K562 (cell line): ENCODE measurements at regions not wholly inside any gene's neighbourhood (a gene's known extent, or its start where the extent isn't known, plus 50 kb on each side); places are given as distances from the start of the nearest gene placed in this dataset.

Source experiments
- ATAC-seq: fragments of 200-7000 bp; cut with Tn5 transposase; 3 replicates; pipeline ENCODE4 v1.9.1; 2020; ENCODE audit warnings: moderate library complexity
- BruUV-seq: library from RNA; stranded (reverse); fragments of 400-500 nt; replicated peaks from 2 replicates; lab custom pipeline; 2021; lab: Mats Ljungman, UMichigan
- CTCF ChIA-PET: fragments of 300-600 bp; formaldehyde crosslinking; extraction: SDS; loops from one replicate; lab custom pipeline; 2021; ENCODE audit warnings: low intra/inter-chr PET ratio; lab: Yijun Ruan, JAX
- POLR2A ChIA-PET: fragments of 300-600, 350-650 bp; sonication (Branson Sonifier 250); formaldehyde crosslinking; extraction: SDS; loops from one replicate; lab custom pipeline; 2021; ENCODE audit warnings: antibody characterized with exemption, inconsistent platforms; lab: Yijun Ruan, JAX
- DNase-seq, 4 experiments: peaks; one replicate each; pipeline versions ENCODE4 v3.0.0 to v3.0.0-alpha.2; 2011 to 2018; ENCODE audit warnings: low spot score in 3 of 4, mixed read lengths in 3 of 4; ENCODE audit errors: extremely low read depth in 1 of 4
- FAIRE-seq: peaks from 2 replicates; lab custom pipeline; 2011; peaks lifted over from hg19 to GRCh38; lab: Jason Lieb, UNC
- H2AFZ ChIP-seq: 2 replicates; pipeline ENCODE4 v1.6.0; 2011; ENCODE audit warnings: low read depth, low read length, control low read depth, inconsistent platforms
- H3K27ac ChIP-seq: fragments of 200-600 bp; 3 replicates; pipeline ENCODE4 v1.8.0; 2011; ENCODE audit warnings: low read depth, mild to moderate bottlenecking, control low read depth, inconsistent platforms, low read length, moderate library complexity, mixed read lengths; ENCODE audit errors: extremely low read depth
- H3K27me3 ChIP-seq, 2 experiments: fragments of 300-600 bp in 1 of 2; 2 replicates in 1 of 2; 3 replicates in 1 of 2; pipeline versions ENCODE4 v1.6.0 to v1.8.0; 2011; ENCODE audit warnings: inconsistent platforms in 2 of 2, low read length in 2 of 2, mild to moderate bottlenecking in 1 of 2, mixed read lengths in 1 of 2, moderate library complexity in 1 of 2; ENCODE audit not compliant: control insufficient read depth in 2 of 2, insufficient read depth in 2 of 2
- H3K36me3 ChIP-seq: fragments of 300-600 bp; 3 replicates; pipeline ENCODE4 v1.8.0; 2011; ENCODE audit warnings: mild to moderate bottlenecking, low read length, inconsistent platforms; ENCODE audit not compliant: control insufficient read depth, insufficient read depth
- H3K4me1 ChIP-seq, 2 experiments: fragments of 200-600 bp in 1 of 2; replicated peaks in 1 of 2; 2 replicates in 1 of 2; 3 replicates in 1 of 2; pipeline versions ENCODE4 v1.5.1 to v1.8.0; 2011; ENCODE audit warnings: inconsistent platforms in 2 of 2, low read length in 2 of 2, mild to moderate bottlenecking in 1 of 2, mixed read lengths in 1 of 2, moderate library complexity in 1 of 2; ENCODE audit not compliant: control insufficient read depth in 2 of 2, insufficient read depth in 2 of 2
- H3K4me2 ChIP-seq: 2 replicates; pipeline ENCODE4 v1.6.1; 2011; ENCODE audit warnings: low read length, control low read depth, inconsistent platforms, mixed read lengths; ENCODE audit not compliant: insufficient read depth
- H3K4me3 ChIP-seq: fragments of 200-600 bp; sonication (generic), shearing (Covaris generic); 2 replicates; pipeline ENCODE4 v1.5.1; 2016; ENCODE audit warnings: control low read depth, inconsistent platforms
- H3K79me2 ChIP-seq: fragments of 200-600 bp; 3 replicates; pipeline ENCODE4 v1.8.0; 2011; ENCODE audit warnings: low read length, inconsistent platforms; ENCODE audit not compliant: control insufficient read depth, insufficient read depth
- H3K9ac ChIP-seq, 2 experiments: 2 replicates each; pipeline versions ENCODE4 v1.6.0 to v1.6.1; 2011; ENCODE audit warnings: low read depth in 2 of 2, low read length in 2 of 2, control low read depth in 1 of 2, inconsistent platforms in 1 of 2, mild to moderate bottlenecking in 1 of 2, mixed read lengths in 1 of 2; ENCODE audit not compliant: insufficient read depth in 1 of 2
- H3K9me1 ChIP-seq: one replicate; pipeline ENCODE4 v1.6.0; 2011; ENCODE audit warnings: inconsistent platforms, mild to moderate bottlenecking, low read length, moderate library complexity; ENCODE audit not compliant: control insufficient read depth, insufficient read depth
- H3K9me3 ChIP-seq: replicated peaks from 2 replicates; pipeline ENCODE4 v1.5.1; 2011; ENCODE audit warnings: low read depth, low read length, inconsistent platforms; ENCODE audit not compliant: control insufficient read depth, insufficient read depth
- H4K20me1 ChIP-seq: replicated peaks from 2 replicates; pipeline ENCODE4 v1.6.1; 2011; ENCODE audit warnings: low read length, inconsistent platforms, mixed read lengths; ENCODE audit not compliant: control insufficient read depth, insufficient read depth
- ARID4B ChIP-seq: sonication (generic); formaldehyde crosslinking; IDR thresholded peaks from 2 replicates; pipeline ENCODE4 v1.8.0; 2022; ENCODE audit warnings: mild to moderate bottlenecking, missing genetic modification reagents
- PTRF ChIP-seq: fragments of 450-650 bp; IDR thresholded peaks from 2 replicates; pipeline ENCODE4 v1.6.1; 2016; ENCODE audit warnings: mild to moderate bottlenecking, missing genetic modification characterization, missing compliant biosample characterization
- SMAD2 ChIP-seq: fragments of 150-350 bp; IDR thresholded peaks from 2 replicates; pipeline ENCODE4 v1.6.1; 2014; ENCODE audit warnings: low read depth, mild to moderate bottlenecking, low read length
- SP1 ChIP-seq: sonication (generic); formaldehyde crosslinking; IDR thresholded peaks from 2 replicates; pipeline ENCODE4 v1.8.1; 2022; ENCODE audit warnings: mild to moderate bottlenecking, missing genetic modification reagents
- STAT5A ChIP-seq: IDR thresholded peaks from 2 replicates; pipeline ENCODE4 v1.6.1; 2012; ENCODE audit warnings: low read length, inconsistent platforms, borderline replicate concordance
- THRAP3 ChIP-seq: fragments of 450-650 bp; IDR thresholded peaks from 2 replicates; pipeline ENCODE4 v1.6.1; 2016; ENCODE audit warnings: mild to moderate bottlenecking, inconsistent platforms, borderline replicate concordance
- ZNF764 ChIP-seq: fragments of 250-450 bp; sonication (Bioruptor Pico); IDR thresholded peaks from 2 replicates; pipeline ENCODE4 v1.4.0; 2020; ENCODE audit warnings: low read depth, mild to moderate bottlenecking, moderate library complexity
- WGBS: fragments of 100-300 bp; shearing (Covaris generic); methylation state at CpG from one replicate; pipeline ENCODE4 v1.1.6; 2016; ENCODE audit warnings: low coverage, mixed read lengths; ENCODE audit not compliant: insufficient coverage; ENCODE audit errors: missing lambda C conversion rate; 5-methylcytosine and 5-hydroxymethylcytosine counted together
- in situ Hi-C: fragments of 300-500 bp; cut with MboI; formaldehyde crosslinking; loops from 4 replicates; pipeline ENCODE4 v1.15.0; 2018; ENCODE audit warnings: inconsistent platforms, mixed read lengths
- intact Hi-C: fragments of 100-400 bp; cut with micrococcal nuclease; formaldehyde crosslinking; loops from 2 replicates; pipeline ENCODE4 v1.14.2; 2022
- TF ChIP-seq, protein P1 (sequence below), 2 experiments: fragments of 450-650 bp in 1 of 2; IDR thresholded peaks; 2 replicates each; pipeline ENCODE4 v1.6.1; 2011 to 2017; ENCODE audit warnings: low read depth in 2 of 2, antibody characterized with exemption in 1 of 2, borderline replicate concordance in 1 of 2, low read length in 1 of 2, mild to moderate bottlenecking in 1 of 2, mixed read lengths in 1 of 2; ENCODE audit not compliant: control insufficient read depth in 1 of 2

GRCh38 chr18:43651057-43651456 is 373.8 kb upstream of the SYT4 start (continued):
- TF ChIP-seq ARID4B (CRISPR knock-in tag) (no peak), STAT5A (no peak), SP1 (CRISPR knock-in tag) (no peak), THRAP3 (no peak)
- TF ChIP-seq, all 486 proteins: peak for 0

- Histone ChIP-seq H3K9ac (no peak overlapping the region), H3K9me3 (no peaks in the 10 kb centered on the region), H3K4me3 (no peak overlapping the region), H3K27ac (no peak overlapping the region), H3K4me2 (no peak overlapping the region), H3K36me3 (no peaks in the 10 kb centered on the region), H4K20me1 (no peaks in the 10 kb centered on the region), H3K79me2 (no peaks in the 10 kb centered on the region), H3K9me1 (no peaks in the 10 kb centered on the region), H2AFZ (no peak overlapping the region), H3K4me1 (no peaks in the 10 kb centered on the region), H3K27me3 (no peaks in the 10 kb centered on the region)
- intact Hi-C loops (no loop called here), in situ Hi-C loops (no loop called here)
- WGBS = 0% methylated on average over 2 of the region's 2 CpGs
- DNase-seq = no peak
- no peak for ATAC-seq
- FAIRE-seq = no peak
- CTCF ChIA-PET = no interaction called here
- POLR2A ChIA-PET = no interaction called here
- BruUV-seq = no TSS peak
- no peak for TF ChIP-seq PTRF
- TF ChIP-seq SMAD2 = no peak
- TF ChIP-seq, protein P1, sequence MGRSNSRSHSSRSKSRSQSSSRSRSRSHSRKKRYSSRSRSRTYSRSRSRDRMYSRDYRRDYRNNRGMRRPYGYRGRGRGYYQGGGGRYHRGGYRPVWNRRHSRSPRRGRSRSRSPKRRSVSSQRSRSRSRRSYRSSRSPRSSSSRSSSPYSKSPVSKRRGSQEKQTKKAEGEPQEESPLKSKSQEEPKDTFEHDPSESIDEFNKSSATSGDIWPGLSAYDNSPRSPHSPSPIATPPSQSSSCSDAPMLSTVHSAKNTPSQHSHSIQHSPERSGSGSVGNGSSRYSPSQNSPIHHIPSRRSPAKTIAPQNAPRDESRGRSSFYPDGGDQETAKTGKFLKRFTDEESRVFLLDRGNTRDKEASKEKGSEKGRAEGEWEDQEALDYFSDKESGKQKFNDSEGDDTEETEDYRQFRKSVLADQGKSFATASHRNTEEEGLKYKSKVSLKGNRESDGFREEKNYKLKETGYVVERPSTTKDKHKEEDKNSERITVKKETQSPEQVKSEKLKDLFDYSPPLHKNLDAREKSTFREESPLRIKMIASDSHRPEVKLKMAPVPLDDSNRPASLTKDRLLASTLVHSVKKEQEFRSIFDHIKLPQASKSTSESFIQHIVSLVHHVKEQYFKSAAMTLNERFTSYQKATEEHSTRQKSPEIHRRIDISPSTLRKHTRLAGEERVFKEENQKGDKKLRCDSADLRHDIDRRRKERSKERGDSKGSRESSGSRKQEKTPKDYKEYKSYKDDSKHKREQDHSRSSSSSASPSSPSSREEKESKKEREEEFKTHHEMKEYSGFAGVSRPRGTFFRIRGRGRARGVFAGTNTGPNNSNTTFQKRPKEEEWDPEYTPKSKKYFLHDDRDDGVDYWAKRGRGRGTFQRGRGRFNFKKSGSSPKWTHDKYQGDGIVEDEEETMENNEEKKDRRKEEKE (IDR thresholded peaks at IDR 0.05; ENCODE audit: borderline replicate concordance in 1 of 2, control insufficient read depth in 1 of 2, low read depth in 2 of 2, low read length in 1 of 2) = no peak
- TF ChIP-seq ZNF764 = no peak
Measured at GRCh38 chr18:43656547-43656946, 379.3 kb upstream of the SYT4 start.
